Testis (tissue), 2 donors: ENCODE measurements at regions not wholly inside any gene's neighbourhood (a gene's known extent, or its start where the extent isn't known, plus 50 kb on each side); places are given as distances from the start of the nearest gene placed in this dataset.

Experiments
- POLR2A ChIP-seq: fragments of 450-650 bp; IDR thresholded peaks from one replicate; pipeline ENCODE4 v1.6.1; 2017; ENCODE audit warnings: antibody characterized with exemption, mild to moderate bottlenecking, moderate library complexity
- TF ChIP-seq, protein P1 (sequence below), 3 experiments: fragments of 450-650 bp in 2 of 3; fragments of 200-600 bp in 1 of 3; sonication (generic) in 1 of 3; IDR thresholded peaks; one replicate each; pipeline ENCODE4 v1.5.1; 2016 to 2019; ENCODE audit warnings: antibody characterized with exemption in 3 of 3, mild to moderate bottlenecking in 2 of 3, moderate library complexity in 1 of 3

DNA sequence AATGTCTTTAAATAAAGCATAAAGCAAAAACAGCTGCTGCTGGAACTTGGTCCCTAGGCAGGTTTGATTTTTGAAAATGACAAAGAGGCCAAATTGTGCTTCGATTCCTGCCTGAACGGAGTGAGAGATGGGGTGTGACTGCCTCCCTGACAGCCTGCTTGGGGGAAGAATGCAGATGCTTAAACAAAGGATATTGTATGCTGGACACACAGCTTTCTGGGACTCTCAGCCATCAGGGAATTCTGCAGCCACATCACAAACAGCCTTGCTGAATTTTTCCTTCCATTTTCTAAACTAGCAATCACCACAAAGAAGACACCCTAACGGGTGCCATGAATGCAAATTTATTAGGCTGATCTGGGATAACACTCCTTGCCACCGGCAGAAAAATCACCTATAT lies 83.9 kb upstream of the CPEB2 start:
- TF ChIP-seq, protein P1, sequence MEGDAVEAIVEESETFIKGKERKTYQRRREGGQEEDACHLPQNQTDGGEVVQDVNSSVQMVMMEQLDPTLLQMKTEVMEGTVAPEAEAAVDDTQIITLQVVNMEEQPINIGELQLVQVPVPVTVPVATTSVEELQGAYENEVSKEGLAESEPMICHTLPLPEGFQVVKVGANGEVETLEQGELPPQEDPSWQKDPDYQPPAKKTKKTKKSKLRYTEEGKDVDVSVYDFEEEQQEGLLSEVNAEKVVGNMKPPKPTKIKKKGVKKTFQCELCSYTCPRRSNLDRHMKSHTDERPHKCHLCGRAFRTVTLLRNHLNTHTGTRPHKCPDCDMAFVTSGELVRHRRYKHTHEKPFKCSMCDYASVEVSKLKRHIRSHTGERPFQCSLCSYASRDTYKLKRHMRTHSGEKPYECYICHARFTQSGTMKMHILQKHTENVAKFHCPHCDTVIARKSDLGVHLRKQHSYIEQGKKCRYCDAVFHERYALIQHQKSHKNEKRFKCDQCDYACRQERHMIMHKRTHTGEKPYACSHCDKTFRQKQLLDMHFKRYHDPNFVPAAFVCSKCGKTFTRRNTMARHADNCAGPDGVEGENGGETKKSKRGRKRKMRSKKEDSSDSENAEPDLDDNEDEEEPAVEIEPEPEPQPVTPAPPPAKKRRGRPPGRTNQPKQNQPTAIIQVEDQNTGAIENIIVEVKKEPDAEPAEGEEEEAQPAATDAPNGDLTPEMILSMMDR (IDR thresholded peaks at IDR 0.05) = no peak
- no peak for TF ChIP-seq POLR2A
